HG02623 (cell line): ENCODE measurements at regions not wholly inside any gene's neighbourhood (a gene's known extent, or its start where the extent isn't known, plus 50 kb on each side); places are given as distances from the start of the nearest gene placed in this dataset.
"Not testable (repeated sequence)": the region's sequence is repeated elsewhere in the genome, so short reads cannot be mapped to it uniquely, and the experiment has no call there.

Experiments
- ATAC-seq: cut with Tn5 transposase; IDR thresholded peaks from one replicate; pipeline ENCODE4 v1.9.1; 2021; ENCODE audit warnings: moderate library complexity; ENCODE audit not compliant: unreplicated experiment

DNA sequence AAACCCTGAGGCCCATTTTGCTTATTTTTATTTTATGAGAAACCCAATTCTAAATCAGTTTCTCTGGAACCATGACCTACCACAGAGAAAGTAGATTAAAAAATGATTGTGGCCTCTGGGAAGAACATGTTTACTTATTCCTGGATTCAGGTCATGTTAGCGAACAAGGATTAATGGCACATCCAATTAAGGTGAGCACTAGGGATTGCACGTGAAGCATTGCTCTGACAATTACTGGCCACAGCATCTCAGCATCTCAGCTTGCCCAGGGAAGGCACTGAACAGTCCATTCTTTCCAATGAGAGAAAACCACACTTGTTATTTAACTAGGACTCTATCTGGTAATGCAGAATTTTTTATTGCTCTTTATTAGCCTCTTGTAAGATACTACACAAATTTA lies 119.8 kb downstream of the ZNF330 start:
- ATAC-seq = no peak

- ATAC-seq = peak; percentile 37
Measured at GRCh38 chr4:141346144-141346543, 125.4 kb downstream of the ZNF330 start.

GRCh38 chr4:141347684-141348083 lies 127.0 kb downstream of the ZNF330 start:
- no peak for ATAC-seq

GRCh38 chr4:141348125-141348524 lies 127.4 kb downstream of the ZNF330 start:
- ATAC-seq = no peak

DNA sequence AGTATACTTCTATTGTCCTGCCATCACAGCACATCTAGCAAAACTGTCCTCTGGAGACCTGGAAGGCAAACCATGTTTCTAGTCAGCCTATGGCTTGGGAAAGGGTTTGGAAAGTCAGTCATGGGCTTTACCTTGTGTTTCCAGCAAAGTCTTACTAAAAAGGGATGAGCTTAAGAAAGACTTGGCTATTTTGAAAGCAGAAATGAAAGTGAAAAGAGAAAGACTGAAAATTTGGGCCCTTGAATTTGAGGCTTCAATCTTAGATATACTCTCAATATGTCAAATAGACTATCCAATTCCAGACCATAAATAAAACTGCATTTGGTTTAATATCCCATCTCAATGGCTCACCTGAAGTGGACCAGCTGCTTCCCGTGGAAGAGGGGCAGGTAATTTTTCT lies 127.9 kb downstream of the ZNF330 start:
- no peak for ATAC-seq

DNA sequence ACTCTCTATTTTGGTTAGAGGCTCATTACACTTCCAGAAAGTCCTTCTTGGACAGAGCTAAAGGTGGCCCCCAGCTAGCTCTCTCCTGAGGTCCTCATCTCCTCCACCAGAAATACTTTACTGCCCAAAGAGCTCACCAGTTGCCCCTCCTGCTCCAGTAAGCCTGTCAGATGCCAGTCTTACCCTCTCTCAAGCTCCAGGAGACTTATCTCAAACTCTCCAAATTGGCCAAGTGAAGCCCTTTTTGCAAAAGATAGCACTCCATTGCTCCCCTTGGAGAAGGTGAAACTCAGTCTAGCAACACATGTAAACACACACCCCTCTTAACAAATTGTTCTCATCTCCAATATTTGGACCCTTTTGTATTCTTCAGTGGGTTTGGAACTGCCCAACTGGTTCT lies 128.5 kb downstream of the ZNF330 start:
- no peak for ATAC-seq

DNA sequence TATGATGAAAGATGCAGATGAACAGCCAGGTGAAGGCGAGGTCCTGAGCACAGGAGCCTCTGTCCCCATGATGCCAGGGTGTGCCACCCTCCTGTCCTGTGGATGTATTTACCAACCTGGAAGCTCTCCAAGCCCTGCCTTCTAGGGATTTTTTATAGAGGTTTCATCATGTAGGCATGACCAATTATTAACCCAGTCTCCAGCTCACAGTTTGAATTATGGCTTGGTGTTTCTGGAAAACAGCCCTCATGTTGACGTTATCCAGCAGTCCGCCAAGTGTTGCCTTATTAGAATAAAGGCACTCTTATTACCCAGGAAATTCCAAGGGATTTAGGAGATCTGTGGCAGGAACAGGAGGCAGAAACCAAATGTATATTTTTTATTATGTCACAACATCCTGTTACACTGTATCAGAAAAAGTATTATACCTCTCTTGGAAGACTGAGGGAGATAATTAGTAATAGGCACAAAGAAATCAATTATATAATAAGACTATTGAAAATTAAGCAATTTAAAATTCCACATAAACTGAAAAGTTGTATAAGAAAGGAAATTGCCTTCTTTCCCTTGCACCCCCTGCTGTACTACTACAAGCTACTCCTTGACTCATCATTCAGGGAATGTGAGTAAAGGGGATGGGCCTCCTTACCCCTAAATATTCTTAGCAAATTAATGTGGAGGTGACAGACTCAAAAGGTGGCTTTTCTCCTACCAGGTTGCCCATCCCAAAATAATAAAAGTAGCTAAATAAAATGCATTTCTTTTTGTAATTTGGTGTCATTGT lies 129.6 kb downstream of the ZNF330 start:
- ATAC-seq = no peak

DNA sequence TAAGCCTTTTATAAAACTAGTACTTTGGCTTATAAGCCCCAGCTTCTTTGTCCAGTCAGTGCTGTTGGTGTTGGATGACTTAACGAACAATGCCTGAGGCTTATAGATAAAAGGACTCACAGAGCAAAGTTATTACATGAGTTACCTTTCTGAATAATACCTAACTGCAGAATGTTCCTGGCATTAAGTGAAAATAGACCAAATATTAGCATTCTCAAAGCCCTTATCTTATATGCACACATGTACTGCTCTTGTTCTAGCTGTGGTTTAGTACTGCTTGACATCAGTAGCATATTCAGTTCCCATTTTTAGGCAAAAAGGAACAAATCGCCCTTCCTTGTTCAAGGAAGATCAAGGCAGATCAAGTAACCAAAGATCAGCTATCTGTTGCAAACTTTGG lies 131.6 kb downstream of the ZNF330 start:
- ATAC-seq = no peak

- ATAC-seq = no peak
Measured at GRCh38 chr4:141352909-141353525, 132.3 kb downstream of the ZNF330 start.

GRCh38 chr4:141356321-141356962 lies 135.7 kb downstream of the ZNF330 start:
- ATAC-seq = no peak

GRCh38 chr4:141356963-141357335 lies 136.3 kb downstream of the ZNF330 start:
- ATAC-seq = no peak

DNA sequence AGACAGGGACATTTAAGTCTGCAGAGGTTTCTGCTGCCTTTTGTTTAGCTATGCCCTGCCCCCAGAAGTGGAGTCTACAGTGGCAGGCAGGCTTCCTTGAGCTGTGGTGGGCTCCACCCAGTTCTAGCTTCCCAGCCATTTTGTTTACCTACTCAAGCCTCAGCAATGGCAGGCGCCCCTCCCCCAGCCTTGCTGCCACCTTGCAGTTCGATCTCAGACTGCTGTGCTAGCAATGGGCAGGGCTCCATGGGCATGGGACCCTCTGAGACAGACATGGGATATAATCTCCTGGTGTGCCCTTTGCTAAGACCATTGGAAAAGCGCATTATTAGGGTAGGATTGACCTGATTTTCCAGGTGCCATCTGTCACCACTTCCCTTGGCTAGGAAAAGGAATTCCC lies 147.5 kb downstream of the ZNF330 start:
- ATAC-seq = not testable (repeated sequence)

- no peak for ATAC-seq
Measured at GRCh38 chr4:141371206-141371605, 150.5 kb downstream of the ZNF330 start.

DNA sequence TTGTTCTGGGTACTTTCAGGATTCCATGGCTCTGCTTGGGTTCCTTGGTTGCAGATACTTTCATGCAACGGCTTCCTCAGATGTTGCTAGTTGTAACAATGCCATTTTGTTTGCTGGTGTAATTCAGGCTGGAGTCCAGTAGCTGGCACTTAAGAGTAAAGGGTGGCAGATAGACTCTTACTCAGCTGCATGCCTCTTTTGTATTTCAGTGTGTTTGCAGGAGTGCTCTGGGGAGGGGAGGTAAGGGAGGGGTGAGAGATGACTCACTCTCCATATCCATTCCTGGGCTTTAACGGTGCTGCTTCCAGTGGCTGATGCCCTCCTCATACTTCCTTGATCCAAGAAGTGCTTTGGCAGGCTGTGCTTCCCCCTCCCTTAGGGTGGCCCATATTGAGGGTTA lies 155.2 kb downstream of the ZNF330 start:
- ATAC-seq = no peak

GRCh38 chr4:141376769-141377168 lies 156.1 kb downstream of the ZNF330 start:
- ATAC-seq = peak; percentile 73

GRCh38 chr4:141387299-141387698 lies 166.6 kb downstream of the ZNF330 start:
- ATAC-seq = no peak

DNA sequence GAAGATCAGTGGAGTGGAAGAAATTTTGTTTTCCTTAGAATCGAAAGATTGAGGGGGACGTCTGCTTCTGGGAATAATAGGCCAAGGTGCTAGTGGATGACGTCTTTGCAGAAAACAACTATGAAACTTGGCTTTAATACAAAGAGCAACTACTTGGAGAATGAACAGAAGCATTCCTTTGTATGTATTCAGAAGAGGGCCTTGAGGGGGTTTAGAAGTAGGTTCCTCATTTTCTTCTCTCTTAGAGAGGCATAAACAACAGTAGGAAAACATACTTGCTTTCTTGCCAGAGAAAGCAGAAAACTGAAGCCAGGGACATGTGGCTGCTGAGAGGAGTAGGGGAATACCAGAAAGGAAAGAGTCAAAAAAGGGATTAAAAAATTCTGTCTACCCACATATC lies 167.8 kb downstream of the ZNF330 start:
- ATAC-seq = no peak

GRCh38 chr4:141389649-141390048 lies 169.0 kb downstream of the ZNF330 start:
- ATAC-seq = no peak

DNA sequence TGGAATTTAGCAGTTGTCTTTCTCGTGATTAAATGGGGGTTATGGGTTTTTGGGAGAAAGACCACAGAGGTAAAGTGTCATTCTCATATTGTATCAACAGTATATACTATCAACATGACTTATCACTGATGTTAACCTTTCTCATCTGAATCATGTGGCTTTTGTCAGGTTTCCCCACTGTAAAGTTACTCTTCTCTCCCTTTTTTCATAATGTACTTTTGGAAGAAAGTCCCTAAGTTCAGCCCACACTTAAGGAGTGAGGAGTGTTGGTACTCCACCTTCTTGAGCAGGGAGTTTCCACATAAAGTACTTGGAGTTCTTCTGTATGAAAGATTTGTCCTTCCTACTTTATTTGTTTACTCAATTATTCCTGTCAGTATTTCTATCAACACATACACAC lies 169.9 kb downstream of the ZNF330 start:
- ATAC-seq = no peak

- no peak for ATAC-seq
Measured at GRCh38 chr4:141391293-141391692, 170.6 kb downstream of the ZNF330 start.

DNA sequence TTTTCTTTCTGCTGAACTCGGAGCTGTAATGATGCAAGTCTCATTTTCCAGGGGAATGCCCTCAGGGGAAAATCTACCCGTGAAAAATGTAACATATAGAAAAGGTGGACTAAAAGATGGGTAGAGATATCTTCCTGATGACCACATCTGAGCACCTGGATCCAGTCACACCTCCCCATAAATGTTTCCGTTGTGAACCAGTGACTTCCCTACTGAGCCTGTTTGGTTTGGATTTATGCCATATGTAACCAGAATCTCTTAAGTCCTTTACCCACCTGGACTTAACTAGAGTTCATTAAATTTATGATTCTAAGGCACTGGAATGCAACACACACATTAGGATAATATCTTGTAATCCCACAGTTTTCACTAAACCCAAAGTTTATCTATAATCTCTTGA lies 171.1 kb downstream of the ZNF330 start:
- ATAC-seq = no peak

- ATAC-seq = no peak
Measured at GRCh38 chr4:141395246-141395830, 174.6 kb downstream of the ZNF330 start.
